Ectodermal cell (in vitro differentiated cells): ENCODE measurements at regions not wholly inside any gene's neighbourhood (a gene's known extent, or its start where the extent isn't known, plus 50 kb on each side); places are given as distances from the start of the nearest gene placed in this dataset.

Experiments
- H3K27ac ChIP-seq: 2 replicates; pipeline ENCODE4 v1.7.0; 2013; ENCODE audit warnings: mild to moderate bottlenecking, low read depth, low read length; ENCODE audit not compliant: insufficient read depth, poor library complexity, severe bottlenecking
- H3K27me3 ChIP-seq: 2 replicates; pipeline ENCODE4 v1.7.0; 2013; ENCODE audit warnings: mild to moderate bottlenecking, low read length; ENCODE audit not compliant: insufficient read depth, control insufficient read depth, poor library complexity, severe bottlenecking
- H3K36me3 ChIP-seq: one replicate; pipeline ENCODE4 v1.7.0; 2013; ENCODE audit warnings: low read length; ENCODE audit not compliant: control insufficient read depth, insufficient read depth
- H3K4me1 ChIP-seq: one replicate; pipeline ENCODE4 v1.7.0; 2013; ENCODE audit warnings: low read length; ENCODE audit not compliant: control insufficient read depth, insufficient read depth
- H3K4me3 ChIP-seq: 2 replicates; pipeline ENCODE4 v1.7.0; 2013; ENCODE audit warnings: low read depth, low read length, control low read depth; ENCODE audit not compliant: insufficient read depth
- H3K9me3 ChIP-seq: 2 replicates; pipeline ENCODE4 v1.7.0; 2013; ENCODE audit warnings: mild to moderate bottlenecking, low read length, moderate library complexity; ENCODE audit not compliant: control insufficient read depth
- WGBS, 2 experiments: methylation state at CpG; one replicate each; pipeline ENCODE4 v1.1.7; 2013; ENCODE audit warnings: missing lambda C conversion rate in 2 of 2; 5-methylcytosine and 5-hydroxymethylcytosine counted together

GRCh38 chr2:147177071-147177857 is 667.6 kb upstream of the ACVR2A start:
- Histone ChIP-seq H3K27ac (no peak overlapping the region), H3K9me3 (no peaks in the 10 kb centered on the region), H3K4me1 (no peaks in the 10 kb centered on the region), H3K4me3 (no peak overlapping the region), H3K36me3 (no peaks in the 10 kb centered on the region), H3K27me3 (no peaks in the 10 kb centered on the region)
- WGBS, 2 experiments: 90 to 100% methylated on average over 1 of the region's 1 CpG

GRCh38 chr2:147174824-147175254 is 670.0 kb upstream of the ACVR2A start:
- no peaks in the 10 kb centered on the region for H3K27me3 ChIP-seq
- no peak overlapping the region for H3K27ac ChIP-seq
- no peaks in the 10 kb centered on the region for H3K9me3 ChIP-seq
- no peaks in the 10 kb centered on the region for H3K4me1 ChIP-seq
- no peaks in the 10 kb centered on the region for H3K36me3 ChIP-seq
- 33% methylated on average over 2 of the region's 2 CpGs; no CpG with 5 or more reads in 1 of the 2 experiments for WGBS, 2 experiments
- no peak overlapping the region for H3K4me3 ChIP-seq

- H3K4me3 ChIP-seq: no peak overlapping the region
- H3K27ac ChIP-seq: no peak overlapping the region
- H3K36me3 ChIP-seq: no peaks in the 10 kb centered on the region
- H3K4me1 ChIP-seq: no peaks in the 10 kb centered on the region
- no peaks in the 10 kb centered on the region for H3K27me3 ChIP-seq
- H3K9me3 ChIP-seq: no peaks in the 10 kb centered on the region
- WGBS, 2 experiments: 89% methylated on average over 2 of the region's 2 CpGs
These were observed 671.0 kb upstream of the ACVR2A start for GRCh38 chr2:147173798-147174197.

GRCh38 chr2:147173189-147173581 is 671.6 kb upstream of the ACVR2A start:
- H3K4me1 ChIP-seq: no peaks in the 10 kb centered on the region
- H3K9me3 ChIP-seq: no peaks in the 10 kb centered on the region
- no peaks in the 10 kb centered on the region for H3K36me3 ChIP-seq
- WGBS, 2 experiments: 92 to 94% methylated on average over 1 of the region's 1 CpG
- H3K27ac ChIP-seq: no peak overlapping the region
- no peak overlapping the region for H3K4me3 ChIP-seq
- no peaks in the 10 kb centered on the region for H3K27me3 ChIP-seq

- no peaks in the 10 kb centered on the region for H3K4me1 ChIP-seq
- H3K4me3 ChIP-seq: no peak overlapping the region
- no peak overlapping the region for H3K27ac ChIP-seq
- no peaks in the 10 kb centered on the region for H3K27me3 ChIP-seq
- 93 to 94% methylated on average over 9 of the region's 9 CpGs for WGBS, 2 experiments
- H3K9me3 ChIP-seq: no peaks in the 10 kb centered on the region
- H3K36me3 ChIP-seq: no peaks in the 10 kb centered on the region
These were observed 672.2 kb upstream of the ACVR2A start for GRCh38 chr2:147172493-147173188.

- no peaks in the 10 kb centered on the region for H3K27me3 ChIP-seq
- WGBS, 2 experiments: 87 to 92% methylated on average over 3 of the region's 3 CpGs
- no peaks in the 10 kb centered on the region for H3K4me1 ChIP-seq
- H3K9me3 ChIP-seq: no peaks in the 10 kb centered on the region
- H3K36me3 ChIP-seq: no peaks in the 10 kb centered on the region
- no peak overlapping the region for H3K27ac ChIP-seq
- no peak overlapping the region for H3K4me3 ChIP-seq
These were observed 672.9 kb upstream of the ACVR2A start for GRCh38 chr2:147171941-147172340.

GRCh38 chr2:147170932-147171331 is 673.9 kb upstream of the ACVR2A start:
- H3K36me3 ChIP-seq: no peaks in the 10 kb centered on the region
- H3K4me1 ChIP-seq: no peaks in the 10 kb centered on the region
- H3K4me3 ChIP-seq: no peak overlapping the region
- no peaks in the 10 kb centered on the region for H3K9me3 ChIP-seq
- no peaks in the 10 kb centered on the region for H3K27me3 ChIP-seq
- no peak overlapping the region for H3K27ac ChIP-seq
- WGBS, 2 experiments: no CpG with 5 or more reads among the region's 1 CpG

GRCh38 chr2:147165697-147166382 is 679.0 kb upstream of the ACVR2A start:
- no peaks in the 10 kb centered on the region for H3K36me3 ChIP-seq
- H3K4me1 ChIP-seq: no peaks in the 10 kb centered on the region
- no peak overlapping the region for H3K4me3 ChIP-seq
- WGBS, 2 experiments: 85% methylated on average over 2 of the region's 2 CpGs; no CpG with 5 or more reads in 1 of the 2 experiments
- H3K9me3 ChIP-seq: no peaks in the 10 kb centered on the region
- no peak overlapping the region for H3K27ac ChIP-seq
- H3K27me3 ChIP-seq: no peaks in the 10 kb centered on the region

GRCh38 chr2:147164563-147164962 is 680.3 kb upstream of the ACVR2A start:
- 96% methylated on average over 4 of the region's 4 CpGs for WGBS, 2 experiments

GRCh38 chr2:147161746-147162145 is 683.1 kb upstream of the ACVR2A start:
- H3K9me3 ChIP-seq: no peaks in the 10 kb centered on the region
- no peak overlapping the region for H3K4me3 ChIP-seq
- no peaks in the 10 kb centered on the region for H3K36me3 ChIP-seq
- no peaks in the 10 kb centered on the region for H3K4me1 ChIP-seq
- no peak overlapping the region for H3K27ac ChIP-seq
- H3K27me3 ChIP-seq: no peaks in the 10 kb centered on the region

More at GRCh38 chr2:147164563-147164962, 680.3 kb upstream of the ACVR2A start:
- no peaks in the 10 kb centered on the region for H3K27me3 ChIP-seq
- no peak overlapping the region for H3K27ac ChIP-seq
- no peaks in the 10 kb centered on the region for H3K4me1 ChIP-seq
- H3K9me3 ChIP-seq: no peaks in the 10 kb centered on the region
- H3K36me3 ChIP-seq: no peaks in the 10 kb centered on the region
- no peak overlapping the region for H3K4me3 ChIP-seq
